WTC11 (cell line): ENCODE measurements at regions not wholly inside any gene's neighbourhood (a gene's known extent, or its start where the extent isn't known, plus 50 kb on each side); places are given as distances from the start of the nearest gene placed in this dataset.
A peak's percentile ranks its signal among the peaks of the same experiment; 100 is the strongest.

Experiments used
- ATAC-seq: fragments of 200-7000 bp; cut with Tn5 transposase; 2 replicates; pipeline ENCODE4 v1.10.0; 2021; ENCODE audit warnings: mild to moderate bottlenecking, moderate library complexity
- CTCF ChIA-PET: fragments of 300-600 bp; sonication (Branson Sonifier 250); formaldehyde crosslinking; loops from one replicate; lab custom pipeline; 2021; ENCODE audit warnings: antibody characterized with exemption; lab: Charles Lee
- POLR2A ChIA-PET: fragments of 350-600 bp; sonication (Branson Sonifier 250); formaldehyde crosslinking; loops from one replicate; lab custom pipeline; 2021; ENCODE audit warnings: antibody characterized with exemption; lab: Charles Lee
- DNase-seq: peaks from one replicate; pipeline ENCODE4 v3.0.0; 2021; ENCODE audit warnings: low spot score
- H3K27ac Mint-ChIP-seq: 2 replicates; pipeline ENCODE4 v1.8.0; 2021; ENCODE audit warnings: mixed read lengths
- H3K27me3 Mint-ChIP-seq: 2 replicates; pipeline ENCODE4 v1.8.0; 2021; ENCODE audit warnings: low read depth, mild to moderate bottlenecking, moderate library complexity, mixed read lengths
- H3K36me3 Mint-ChIP-seq: 2 replicates; pipeline ENCODE4 v1.8.0; 2021; ENCODE audit warnings: mixed read lengths
- H3K4me1 Mint-ChIP-seq: 2 replicates; pipeline ENCODE4 v1.8.0; 2022; ENCODE audit warnings: mixed read lengths
- H3K4me3 Mint-ChIP-seq: 2 replicates; pipeline ENCODE4 v1.8.0; 2021; ENCODE audit warnings: mild to moderate bottlenecking, moderate library complexity, mixed read lengths
- H3K9me3 Mint-ChIP-seq: 2 replicates; pipeline ENCODE4 v1.8.0; 2021; ENCODE audit warnings: mixed read lengths
- AFF4 ChIP-seq: sonication (generic); formaldehyde crosslinking; IDR thresholded peaks from 2 replicates; pipeline ENCODE4 v1.8.1; 2023; ENCODE audit warnings: mild to moderate bottlenecking, missing genetic modification reagents, borderline replicate concordance
- FOXP4 ChIP-seq: sonication (generic); formaldehyde crosslinking; IDR thresholded peaks from 2 replicates; pipeline ENCODE4 v1.8.0; 2022; ENCODE audit warnings: mild to moderate bottlenecking, missing genetic modification reagents
- GTF2I ChIP-seq: fragments of 250-450 bp; sonication (Bioruptor Pico); conservative IDR thresholded peaks from 2 replicates; pipeline ENCODE4 v1.4.0; 2021; ENCODE audit warnings: mild to moderate bottlenecking
- HMGXB4 ChIP-seq: sonication (generic); formaldehyde crosslinking; IDR thresholded peaks from 2 replicates; pipeline ENCODE4 v1.8.1; 2023; ENCODE audit warnings: mild to moderate bottlenecking, moderate library complexity, missing genetic modification reagents
- IRF2 ChIP-seq: sonication (generic); formaldehyde crosslinking; IDR thresholded peaks from 2 replicates; pipeline ENCODE4 v1.8.0; 2022; ENCODE audit warnings: low read depth, missing genetic modification reagents, borderline replicate concordance
- JUN ChIP-seq: sonication (generic); formaldehyde crosslinking; IDR thresholded peaks from 2 replicates; pipeline ENCODE4 v1.8.0; 2023; ENCODE audit warnings: mild to moderate bottlenecking, missing genetic modification reagents
- MLX ChIP-seq: sonication (generic); formaldehyde crosslinking; IDR thresholded peaks from 2 replicates; pipeline ENCODE4 v1.8.1; 2023; ENCODE audit warnings: mild to moderate bottlenecking, missing genetic modification reagents, moderate library complexity
- NR1H2 ChIP-seq: sonication (generic); formaldehyde crosslinking; IDR thresholded peaks from 2 replicates; pipeline ENCODE4 v1.9.0; 2021; ENCODE audit warnings: mild to moderate bottlenecking, moderate library complexity, missing genetic modification reagents
- PRDM15 ChIP-seq: sonication (generic); formaldehyde crosslinking; IDR thresholded peaks from 2 replicates; pipeline ENCODE4 v1.8.0; 2022; ENCODE audit warnings: missing genetic modification reagents
- TP53 ChIP-seq: sonication (generic); formaldehyde crosslinking; IDR thresholded peaks from 2 replicates; pipeline ENCODE4 v1.8.1; 2023; ENCODE audit warnings: mild to moderate bottlenecking, missing genetic modification reagents
- USF1 ChIP-seq: sonication (generic); formaldehyde crosslinking; IDR thresholded peaks from 2 replicates; pipeline ENCODE4 v1.8.0; 2022; ENCODE audit warnings: mild to moderate bottlenecking, missing genetic modification reagents
- ZBTB21 ChIP-seq: sonication (generic); formaldehyde crosslinking; IDR thresholded peaks from 2 replicates; pipeline ENCODE4 v1.8.1; 2023; ENCODE audit warnings: mild to moderate bottlenecking, missing genetic modification reagents, borderline replicate concordance
- ZNF512 ChIP-seq: sonication (generic); formaldehyde crosslinking; IDR thresholded peaks from 2 replicates; pipeline ENCODE4 v1.8.1; 2022; ENCODE audit warnings: missing genetic modification reagents, borderline replicate concordance
- ZNF532 ChIP-seq: fragments of 250-450 bp; sonication (Bioruptor Pico); IDR thresholded peaks from 2 replicates; pipeline ENCODE4 v1.9.0; 2021; ENCODE audit warnings: mild to moderate bottlenecking, borderline replicate concordance
- ZNF671 ChIP-seq: fragments of 250-450 bp; sonication (Bioruptor Pico); IDR thresholded peaks from 2 replicates; pipeline ENCODE4 v1.8.0; 2021; ENCODE audit warnings: mild to moderate bottlenecking

GRCh38 chr6:159601211-159601610 is 91.8 kb downstream of the SOD2 start:
- TF ChIP-seq IRF2 (CRISPR knock-in tag) (no peak), JUN (CRISPR knock-in tag) (no peak), ZNF512 (CRISPR knock-in tag) (no peak), USF1 (CRISPR knock-in tag) (no peak), NR1H2 (CRISPR knock-in tag) (no peak), ZBTB21 (CRISPR knock-in tag) (no peak), FOXP4 (CRISPR knock-in tag) (no peak)
- Mint-ChIP-seq H3K4me1 (peaks cover 9% of the 10 kb centered on the region), H3K36me3 (no peaks in the 10 kb centered on the region), H3K9me3 (peaks cover 4% of the 10 kb centered on the region), H3K4me3 (no peak overlapping the region), H3K27ac (no peak overlapping the region), H3K27me3 (no peaks in the 10 kb centered on the region)
- ChIA-PET CTCF (interaction anchor here (1.0 to 2.5 kb wide), 7 partner anchors 9 to 431 kb away, joined by 3 to 8 read pairs (median 4); no protein-coding TSS in a partner anchor), POLR2A (no interaction called here)
- DNase-seq, result no peak
- peak; percentile 65 for ATAC-seq

GRCh38 chr6:159595173-159595572 is 97.9 kb downstream of the SOD2 start:
- H3K4me1 Mint-ChIP-seq, result no peaks in the 10 kb centered on the region
- H3K27me3 Mint-ChIP-seq, result no peaks in the 10 kb centered on the region
- H3K36me3 Mint-ChIP-seq, result no peaks in the 10 kb centered on the region
- H3K4me3 Mint-ChIP-seq, result no peak overlapping the region
- CTCF ChIA-PET, result interaction anchor here (0.6 to 3.1 kb wide), 7 partner anchors 30 to 421 kb away, joined by 3 to 14 read pairs (median 3); no protein-coding TSS in a partner anchor
- DNase-seq, result no peak
- no peaks in the 10 kb centered on the region for H3K9me3 Mint-ChIP-seq
- H3K27ac Mint-ChIP-seq, result no peak overlapping the region
- POLR2A ChIA-PET, result no interaction called here
- no peak for ATAC-seq
- TF ChIP-seq ZNF671 (CRISPR knock-in tag) (no peak), GTF2I (CRISPR knock-in tag) (no peak), AFF4 (no peak), TP53 (CRISPR knock-in tag) (no peak), PRDM15 (CRISPR knock-in tag) (no peak), HMGXB4 (CRISPR knock-in tag) (no peak), ZNF532 (CRISPR knock-in tag) (no peak), MLX (CRISPR knock-in tag) (no peak)
